Mucosa of descending colon (tissue), 3 donors: ENCODE measurements at regions not wholly inside any gene's neighbourhood (a gene's known extent, or its start where the extent isn't known, plus 50 kb on each side); places are given as distances from the start of the nearest gene placed in this dataset.

ENCODE experiments used
- ATAC-seq: fragments of 200-7000 bp; cut with Tn5 transposase; one replicate; pipeline ENCODE4 v1.9.1; 2020; ENCODE audit warnings: mild to moderate bottlenecking, moderate library complexity
- DNase-seq, 3 donors: peaks; one replicate each; pipeline ENCODE4 v3.0.0-alpha.2; 2020
- H3K36me3 ChIP-seq: fragments of 200-600 bp; one replicate; pipeline ENCODE4 v1.8.0; 2021; ENCODE audit warnings: low read depth, mild to moderate bottlenecking
- H3K4me1 ChIP-seq: fragments of 200-600 bp; one replicate; pipeline ENCODE4 v1.8.0; 2021; ENCODE audit warnings: low read depth, mild to moderate bottlenecking
- H3K4me3 ChIP-seq: fragments of 200-600 bp; one replicate; pipeline ENCODE4 v1.8.0; 2021; ENCODE audit warnings: mild to moderate bottlenecking
- H3K9me3 ChIP-seq: fragments of 200-600 bp; one replicate; pipeline ENCODE4 v1.8.0; 2021; ENCODE audit warnings: mild to moderate bottlenecking
- intact Hi-C, 2 donors: fragments of 100-400 bp; cut with DNase I in 1 of 2; cut with micrococcal nuclease in 1 of 2; formaldehyde crosslinking; loops; one replicate each; pipeline versions ENCODE4 v1.11.0 to v1.11.1; 2022; cut with DNase I, micrococcal nuclease
- TF ChIP-seq, protein P1 (sequence below): fragments of 200-600 bp; IDR thresholded peaks from one replicate; pipeline ENCODE4 v1.8.0; 2022; ENCODE audit warnings: antibody characterized with exemption, mild to moderate bottlenecking
- donor health status: DM: no; HTN: no; CAD: no; lungs with moderate emphysema.
- donor health status: DM: no; HTN: no; CAD: no.
- donor health status: DM: no; HTN: yes; CAD: no.

DNA sequence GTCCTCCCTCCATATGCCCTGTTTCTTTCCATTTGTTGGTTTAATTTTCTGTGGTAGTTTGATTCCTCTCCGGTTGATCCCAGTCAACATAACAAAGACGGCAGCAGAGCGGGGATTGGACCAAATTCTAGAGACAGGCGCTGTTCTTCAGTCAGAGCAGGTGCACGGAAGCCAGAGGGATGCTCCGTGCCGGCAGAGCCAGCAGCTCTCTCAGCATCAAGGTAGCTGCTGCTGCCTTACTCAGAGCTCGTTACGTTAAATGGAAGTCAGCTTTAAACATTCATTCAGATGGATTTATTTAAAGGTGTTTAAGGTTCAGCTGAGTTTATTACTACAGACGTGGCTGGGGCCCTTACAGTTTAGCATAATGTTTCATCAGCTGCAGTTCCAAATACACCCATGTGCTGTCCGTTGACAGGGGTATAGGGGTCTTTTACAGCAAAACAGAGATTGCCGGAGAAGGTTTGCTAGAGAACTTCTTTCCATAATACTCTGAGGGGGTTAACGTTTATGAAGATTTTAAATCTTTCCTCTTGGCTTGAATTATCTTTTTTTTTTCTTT, 497.2 kb upstream of the PIK3C3 start:
- DNase-seq (no peak), ATAC-seq (no peak)
- Histone ChIP-seq H3K4me1 (no peaks in the 10 kb centered on the region), H3K36me3 (no peaks in the 10 kb centered on the region), H3K4me3 (no peak overlapping the region), H3K9me3 (no peaks in the 10 kb centered on the region)
- intact Hi-C loops = no loop called here
- TF ChIP-seq, protein P1, sequence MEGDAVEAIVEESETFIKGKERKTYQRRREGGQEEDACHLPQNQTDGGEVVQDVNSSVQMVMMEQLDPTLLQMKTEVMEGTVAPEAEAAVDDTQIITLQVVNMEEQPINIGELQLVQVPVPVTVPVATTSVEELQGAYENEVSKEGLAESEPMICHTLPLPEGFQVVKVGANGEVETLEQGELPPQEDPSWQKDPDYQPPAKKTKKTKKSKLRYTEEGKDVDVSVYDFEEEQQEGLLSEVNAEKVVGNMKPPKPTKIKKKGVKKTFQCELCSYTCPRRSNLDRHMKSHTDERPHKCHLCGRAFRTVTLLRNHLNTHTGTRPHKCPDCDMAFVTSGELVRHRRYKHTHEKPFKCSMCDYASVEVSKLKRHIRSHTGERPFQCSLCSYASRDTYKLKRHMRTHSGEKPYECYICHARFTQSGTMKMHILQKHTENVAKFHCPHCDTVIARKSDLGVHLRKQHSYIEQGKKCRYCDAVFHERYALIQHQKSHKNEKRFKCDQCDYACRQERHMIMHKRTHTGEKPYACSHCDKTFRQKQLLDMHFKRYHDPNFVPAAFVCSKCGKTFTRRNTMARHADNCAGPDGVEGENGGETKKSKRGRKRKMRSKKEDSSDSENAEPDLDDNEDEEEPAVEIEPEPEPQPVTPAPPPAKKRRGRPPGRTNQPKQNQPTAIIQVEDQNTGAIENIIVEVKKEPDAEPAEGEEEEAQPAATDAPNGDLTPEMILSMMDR = no peak

DNA sequence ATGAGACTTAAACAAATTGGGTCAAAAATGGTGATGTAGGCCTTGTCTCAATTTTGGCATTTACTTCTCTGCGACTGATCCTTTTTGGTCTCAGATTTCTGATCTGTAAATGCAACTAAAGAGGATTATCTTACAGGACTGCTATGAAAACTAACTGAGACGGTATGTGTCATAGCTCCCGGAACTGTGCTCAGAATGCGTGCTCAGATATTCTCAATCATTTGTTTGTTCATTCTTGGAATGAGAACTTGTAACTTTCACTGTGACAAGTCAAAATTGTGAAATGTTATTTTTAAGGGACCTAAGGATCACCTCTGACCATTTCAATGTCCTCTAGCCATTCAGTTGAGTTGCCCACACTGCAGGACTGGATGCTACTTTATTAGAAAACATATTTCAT, 498.2 kb upstream of the PIK3C3 start:
- Histone ChIP-seq H3K36me3 (no peaks in the 10 kb centered on the region), H3K4me3 (no peak overlapping the region), H3K4me1 (no peaks in the 10 kb centered on the region), H3K9me3 (no peaks in the 10 kb centered on the region)
- ATAC-seq (no peak), DNase-seq (no peak)
- TF ChIP-seq, protein P1 = no peak
- intact Hi-C loops = no loop called here

DNA sequence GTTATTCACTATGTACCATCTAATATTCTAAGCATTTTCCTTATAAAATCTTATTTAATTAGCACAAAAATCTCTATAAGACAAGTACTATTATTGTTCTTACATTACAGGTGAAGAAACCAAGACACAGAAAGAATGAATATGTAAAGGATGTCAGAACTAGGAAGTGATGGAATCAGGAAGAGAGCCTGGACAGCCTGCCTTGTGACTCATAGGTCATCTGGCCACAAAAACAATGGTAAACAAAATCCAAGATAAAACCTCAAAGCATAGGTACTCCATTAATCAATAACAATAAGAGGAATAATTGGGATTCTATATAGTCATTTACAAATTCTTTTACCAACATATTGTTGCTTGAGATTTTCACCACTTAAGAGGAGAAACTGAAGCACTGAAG, 505.4 kb upstream of the PIK3C3 start:
- Histone ChIP-seq H3K36me3 (no peaks in the 10 kb centered on the region), H3K4me3 (no peak overlapping the region), H3K9me3 (no peaks in the 10 kb centered on the region), H3K4me1 (no peaks in the 10 kb centered on the region)
- TF ChIP-seq, protein P1 = no peak
- DNase-seq = no peak
- intact Hi-C loops = no loop called here
- ATAC-seq = no peak

DNA sequence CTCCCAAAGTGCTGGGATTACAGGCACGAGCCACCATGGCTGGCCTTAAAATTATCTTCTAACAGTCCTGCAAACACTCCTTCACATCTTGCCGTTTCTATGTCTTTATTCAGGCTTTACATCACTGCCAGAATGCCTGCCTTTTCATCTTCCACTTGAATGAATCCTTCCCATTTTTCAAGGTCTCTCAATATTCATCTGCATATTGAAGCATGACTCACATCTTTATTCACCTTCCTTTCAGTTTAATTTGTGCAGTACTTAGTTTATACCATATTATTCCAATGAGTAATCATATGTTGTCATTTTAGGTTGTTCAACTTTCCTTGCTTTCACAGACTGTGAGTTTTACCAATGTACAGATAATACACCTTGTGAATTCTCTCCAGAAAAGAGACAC, 510.1 kb upstream of the PIK3C3 start:
- intact Hi-C loops = no loop called here
- no peaks in the 10 kb centered on the region for H3K36me3 ChIP-seq
- no peaks in the 10 kb centered on the region for H3K9me3 ChIP-seq
- no peak overlapping the region for H3K4me3 ChIP-seq
- TF ChIP-seq, protein P1 = no peak
- no peaks in the 10 kb centered on the region for H3K4me1 ChIP-seq
- ATAC-seq (no peak), DNase-seq (no peak)

DNA sequence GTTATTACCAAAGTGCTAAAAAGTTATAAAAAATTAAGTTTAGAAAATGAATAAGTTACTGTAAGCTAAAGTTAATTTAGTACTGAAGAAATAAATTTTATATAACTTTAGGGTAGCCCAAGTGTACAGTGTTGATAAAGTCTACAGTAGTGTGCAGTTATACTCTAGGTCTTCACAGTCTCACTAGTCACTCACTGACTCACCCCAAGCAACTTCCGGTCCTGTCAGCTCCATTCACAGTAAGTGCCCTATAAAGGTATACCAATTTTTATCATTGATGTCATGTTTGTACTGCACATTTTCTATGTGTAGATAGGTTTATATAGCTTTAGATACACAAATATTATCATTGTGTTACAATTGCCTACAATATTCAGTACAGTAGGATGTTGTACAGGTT, 518.3 kb upstream of the PIK3C3 start:
- no peaks in the 10 kb centered on the region for H3K36me3 ChIP-seq
- no peaks in the 10 kb centered on the region for H3K9me3 ChIP-seq
- DNase-seq (no peak), ATAC-seq (no peak)
- H3K4me1 ChIP-seq = no peaks in the 10 kb centered on the region
- no peak overlapping the region for H3K4me3 ChIP-seq
- TF ChIP-seq, protein P1 = no peak
- intact Hi-C loops = no loop called here

DNA sequence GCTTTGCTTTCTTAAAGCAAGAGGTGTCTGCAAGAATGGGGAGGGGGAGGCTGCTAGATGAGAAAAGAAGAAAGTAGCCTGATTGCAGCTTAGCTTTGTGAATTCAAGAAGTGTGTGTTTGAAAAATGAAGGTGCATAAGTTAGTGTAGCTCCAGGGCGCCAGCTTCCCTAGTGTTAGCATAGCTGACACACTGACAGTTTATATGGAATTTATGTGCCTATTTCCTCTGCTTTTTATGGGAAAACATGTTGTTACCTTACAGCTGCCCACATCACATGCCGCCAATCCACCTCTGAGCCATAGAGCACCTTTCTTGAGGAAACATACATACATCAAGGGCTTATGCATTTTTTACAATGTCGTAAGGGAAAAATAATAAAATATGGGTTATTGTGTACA, 536.4 kb upstream of the PIK3C3 start:
- intact Hi-C loops = no loop called here

More for the DNA sequence above, 536.4 kb upstream of the PIK3C3 start:
- Histone ChIP-seq H3K4me1 (no peaks in the 10 kb centered on the region), H3K4me3 (no peak overlapping the region), H3K9me3 (no peaks in the 10 kb centered on the region), H3K36me3 (no peaks in the 10 kb centered on the region)
- no peak for ATAC-seq
- DNase-seq = no peak
- TF ChIP-seq, protein P1 = no peak
